Parathyroid adenoma (tissue), 2 donors: ENCODE measurements at regions not wholly inside any gene's neighbourhood (a gene's known extent, or its start where the extent isn't known, plus 50 kb on each side); places are given as distances from the start of the nearest gene placed in this dataset.

Source experiments
- H2AFZ ChIP-seq: fragments of 300-600 bp; sonication (generic); one replicate; pipeline ENCODE4 v1.7.0; 2017; ENCODE audit warnings: antibody characterized with exemption, mild to moderate bottlenecking
- H3K27ac ChIP-seq: fragments of 300-600 bp; sonication (generic); one replicate; pipeline ENCODE4 v1.7.0; 2017
- H3K27me3 ChIP-seq: fragments of 300-600 bp; sonication (generic); one replicate; pipeline ENCODE4 v1.7.0; 2017; ENCODE audit warnings: low read length; ENCODE audit not compliant: control insufficient read depth, insufficient read depth
- H3K36me3 ChIP-seq: fragments of 300-600 bp; sonication (generic); one replicate; pipeline ENCODE4 v1.7.0; 2017; ENCODE audit warnings: low read length; ENCODE audit not compliant: control insufficient read depth, insufficient read depth
- H3K4me1 ChIP-seq: fragments of 300-600 bp; sonication (generic); one replicate; pipeline ENCODE4 v1.7.0; 2017; ENCODE audit warnings: control low read depth
- H3K4me2 ChIP-seq: fragments of 300-600 bp; sonication (generic); one replicate; pipeline ENCODE4 v1.7.0; 2017; ENCODE audit warnings: low read length
- H3K4me3 ChIP-seq: fragments of 300-600 bp; sonication (generic); one replicate; pipeline ENCODE4 v1.7.0; 2017; ENCODE audit warnings: low read depth, low read length
- H3K79me2 ChIP-seq: fragments of 300-600 bp; sonication (generic); one replicate; pipeline ENCODE4 v1.7.0; 2017; ENCODE audit warnings: control low read depth
- H3K9ac ChIP-seq: fragments of 300-600 bp; sonication (generic); one replicate; pipeline ENCODE4 v1.7.0; 2017; ENCODE audit warnings: mild to moderate bottlenecking
- H3K9me3 ChIP-seq: fragments of 300-600 bp; sonication (generic); one replicate; pipeline ENCODE4 v1.7.0; 2017; ENCODE audit warnings: low read length; ENCODE audit not compliant: control insufficient read depth
- CTCF ChIP-seq: fragments of 300-600 bp; sonication (generic); IDR thresholded peaks from one replicate; pipeline ENCODE4 v1.7.0; 2017; ENCODE audit warnings: antibody characterized with exemption, mild to moderate bottlenecking
- donor health status: primary hyperparathyroidism.

- Histone ChIP-seq H3K9me3 (no peaks in the 10 kb centered on the region), H2AFZ (no peak overlapping the region), H3K27me3 (no peaks in the 10 kb centered on the region), H3K4me1 (no peaks in the 10 kb centered on the region), H3K9ac (no peak overlapping the region), H3K36me3 (no peaks in the 10 kb centered on the region), H3K27ac (no peak overlapping the region), H3K79me2 (no peaks in the 10 kb centered on the region), H3K4me2 (no peak overlapping the region), H3K4me3 (no peak overlapping the region)
- no peak for TF ChIP-seq CTCF
These were observed 169.4 kb downstream of the SHQ1 start for GRCh38 chr3:72678867-72679266.

GRCh38 chr3:72678380-72678779 is 169.9 kb downstream of the SHQ1 start:
- TF ChIP-seq CTCF = no peak
- no peaks in the 10 kb centered on the region for H3K4me1 ChIP-seq

GRCh38 chr3:72675243-72675642 is 173.0 kb downstream of the SHQ1 start:
- no peaks in the 10 kb centered on the region for H3K9me3 ChIP-seq
- H3K4me3 ChIP-seq = no peak overlapping the region
- no peaks in the 10 kb centered on the region for H3K36me3 ChIP-seq
- H2AFZ ChIP-seq = no peak overlapping the region
- H3K4me2 ChIP-seq = no peak overlapping the region
- no peak overlapping the region for H3K9ac ChIP-seq
- no peak overlapping the region for H3K27ac ChIP-seq
- no peaks in the 10 kb centered on the region for H3K4me1 ChIP-seq
- no peaks in the 10 kb centered on the region for H3K27me3 ChIP-seq
- no peak for TF ChIP-seq CTCF
- H3K79me2 ChIP-seq = no peaks in the 10 kb centered on the region

More at GRCh38 chr3:72678380-72678779, 169.9 kb downstream of the SHQ1 start:
- Histone ChIP-seq H3K9me3 (no peaks in the 10 kb centered on the region), H3K9ac (no peak overlapping the region), H3K36me3 (no peaks in the 10 kb centered on the region), H3K79me2 (no peaks in the 10 kb centered on the region), H2AFZ (no peak overlapping the region), H3K27ac (no peak overlapping the region), H3K4me2 (no peak overlapping the region), H3K27me3 (no peaks in the 10 kb centered on the region), H3K4me3 (no peak overlapping the region)

GRCh38 chr3:72673011-72673771 is 175.1 kb downstream of the SHQ1 start:
- no peak overlapping the region for H3K4me3 ChIP-seq
- no peaks in the 10 kb centered on the region for H3K79me2 ChIP-seq
- no peak overlapping the region for H3K9ac ChIP-seq
- H3K9me3 ChIP-seq = no peaks in the 10 kb centered on the region
- no peak overlapping the region for H2AFZ ChIP-seq
- no peaks in the 10 kb centered on the region for H3K27me3 ChIP-seq
- H3K27ac ChIP-seq = no peak overlapping the region
- H3K4me1 ChIP-seq = no peaks in the 10 kb centered on the region
- no peaks in the 10 kb centered on the region for H3K36me3 ChIP-seq
- H3K4me2 ChIP-seq = no peak overlapping the region
- no peak for TF ChIP-seq CTCF

- H3K4me1 ChIP-seq = no peaks in the 10 kb centered on the region
- H2AFZ ChIP-seq = no peak overlapping the region
- TF ChIP-seq CTCF = no peak
- no peaks in the 10 kb centered on the region for H3K36me3 ChIP-seq
- no peak overlapping the region for H3K4me2 ChIP-seq
- H3K79me2 ChIP-seq = no peaks in the 10 kb centered on the region
- H3K27me3 ChIP-seq = no peaks in the 10 kb centered on the region
- no peak overlapping the region for H3K4me3 ChIP-seq
- no peaks in the 10 kb centered on the region for H3K9me3 ChIP-seq
- no peak overlapping the region for H3K27ac ChIP-seq
- no peak overlapping the region for H3K9ac ChIP-seq
These were observed 179.0 kb downstream of the SHQ1 start for GRCh38 chr3:72669224-72669623.
